ENCODE measurements at regions not wholly inside any gene's neighbourhood (a gene's known extent, or its start where the extent isn't known, plus 50 kb on each side); places are given as distances from the start of the nearest gene placed in this dataset.
"Not testable (repeated sequence)": the region's sequence is repeated elsewhere in the genome, so short reads cannot be mapped to it uniquely, and the experiment has no call there.

- DNase-seq = peak in 34 of 58 donors; percentile 2 to 77 (median 32)
Observed at GRCh38 chr19:13712767-13713201, 51.5 kb upstream of the MRI1 start.

- DNase-seq = peak in 3 of 58 donors; percentile 10 to 20 (median 10)
Observed at GRCh38 chr19:13707915-13708314, 56.4 kb upstream of the MRI1 start.

- no peak for DNase-seq
Observed at GRCh38 chr19:13705928-13706447, 58.3 kb upstream of the MRI1 start.

GRCh38 chr19:13705201-13705600 lies 59.1 kb upstream of the MRI1 start:
- no peak for DNase-seq

- no peak for DNase-seq
Observed at GRCh38 chr19:13701624-13702023, 62.7 kb upstream of the MRI1 start.

GRCh38 chr19:13700621-13701020 lies 63.7 kb upstream of the MRI1 start:
- no peak for DNase-seq

- DNase-seq = no peak
Observed at GRCh38 chr19:13699786-13700185, 64.5 kb upstream of the MRI1 start.

GRCh38 chr19:13696839-13697238 lies 67.5 kb upstream of the MRI1 start:
- no peak for DNase-seq

- DNase-seq = no peak
Observed at GRCh38 chr19:13693889-13694288, 70.4 kb upstream of the MRI1 start.

- DNase-seq = peak in 54 of 58 donors; percentile 8 to 82 (median 53)
Observed at GRCh38 chr19:13691569-13692435, 72.5 kb upstream of the MRI1 start.

- peak in 4 of 58 donors; percentile 0 to 6 (median 3) for DNase-seq
Observed at GRCh38 chr19:13689085-13689484, 75.2 kb upstream of the MRI1 start.

GRCh38 chr19:13684021-13684420 lies 80.3 kb upstream of the MRI1 start:
- DNase-seq = no peak

GRCh38 chr19:13681509-13681908 lies 82.8 kb upstream of the MRI1 start:
- DNase-seq = no peak

GRCh38 chr19:13680708-13681360 lies 83.5 kb upstream of the MRI1 start:
- not testable (repeated sequence) for DNase-seq

- not testable (repeated sequence) for DNase-seq
Observed at GRCh38 chr19:13676967-13677366, 87.4 kb upstream of the MRI1 start.

- not testable (repeated sequence) for DNase-seq
Observed at GRCh38 chr19:13672480-13673175, 91.7 kb upstream of the MRI1 start.

GRCh38 chr19:13670846-13671245 lies 93.5 kb upstream of the MRI1 start:
- DNase-seq = no peak

- DNase-seq = peak in 3 of 58 donors; percentile 1 to 35 (median 6)
Observed at GRCh38 chr19:13669780-13670355, 94.5 kb upstream of the MRI1 start.

GRCh38 chr19:13668964-13669363 lies 95.4 kb upstream of the MRI1 start:
- DNase-seq = no peak

GRCh38 chr19:13666165-13666564 lies 98.2 kb upstream of the MRI1 start:
- DNase-seq = no peak

All from anterior cingulate cortex (tissue), 58 donors.